AG10803 (cell line): ENCODE measurements at regions not wholly inside any gene's neighbourhood (a gene's known extent, or its start where the extent isn't known, plus 50 kb on each side); places are given as distances from the start of the nearest gene placed in this dataset.

Experiments used
- DNase-seq: peaks from one replicate; pipeline ENCODE4 v3.0.0; 2010; ENCODE audit warnings: low read depth
- H3K4me3 ChIP-seq: 2 replicates; pipeline ENCODE4 v1.5.1; 2011; ENCODE audit warnings: mild to moderate bottlenecking, low read length, control low read depth
- TF ChIP-seq, protein P1 (sequence below): conservative IDR thresholded peaks from 2 replicates; pipeline ENCODE4 v1.5.1; 2011; ENCODE audit warnings: mild to moderate bottlenecking, low read length, control low read depth, inconsistent platforms

DNA sequence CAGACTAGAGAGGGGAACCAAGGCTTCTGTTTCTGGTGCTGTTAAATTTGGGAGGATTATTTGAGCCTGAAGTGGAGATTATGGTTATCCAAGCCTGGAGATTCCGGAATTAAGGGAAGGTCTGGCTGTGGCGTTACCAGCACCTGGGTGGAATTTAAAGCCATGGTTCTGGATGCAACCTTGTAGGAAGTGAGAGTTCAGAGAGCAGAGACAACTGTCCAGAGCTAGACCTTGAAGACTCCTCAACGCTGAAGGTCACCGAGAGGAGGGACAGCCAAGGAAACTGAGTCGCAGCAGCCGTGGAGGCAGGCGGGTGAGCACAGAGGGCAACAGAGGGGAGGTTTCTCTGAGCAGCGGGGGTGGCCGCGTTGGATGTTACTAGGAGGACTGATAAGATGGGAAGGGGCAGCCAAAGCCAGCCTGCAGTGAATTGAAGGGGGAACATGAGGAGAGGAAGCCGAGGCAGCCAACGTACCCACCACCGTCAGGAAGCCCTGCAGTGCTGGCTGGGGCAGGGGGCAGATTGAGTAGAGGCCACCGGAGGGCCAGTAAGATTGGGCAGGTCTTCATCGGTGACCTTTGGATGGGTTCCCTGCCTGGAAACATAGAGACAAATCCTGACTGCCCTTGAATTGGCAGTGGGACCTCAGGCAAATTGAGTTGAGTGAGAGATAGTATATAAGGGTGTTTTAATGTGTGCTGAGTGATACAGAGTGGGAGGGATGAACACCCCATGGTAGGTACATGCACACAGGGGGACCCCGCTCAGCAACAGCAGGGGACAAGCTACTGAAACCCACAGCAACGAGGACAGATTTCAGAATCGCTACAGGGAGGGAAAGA is 90.3 kb downstream of the SNX5 start:
- no peak overlapping the region for H3K4me3 ChIP-seq
- TF ChIP-seq, protein P1, sequence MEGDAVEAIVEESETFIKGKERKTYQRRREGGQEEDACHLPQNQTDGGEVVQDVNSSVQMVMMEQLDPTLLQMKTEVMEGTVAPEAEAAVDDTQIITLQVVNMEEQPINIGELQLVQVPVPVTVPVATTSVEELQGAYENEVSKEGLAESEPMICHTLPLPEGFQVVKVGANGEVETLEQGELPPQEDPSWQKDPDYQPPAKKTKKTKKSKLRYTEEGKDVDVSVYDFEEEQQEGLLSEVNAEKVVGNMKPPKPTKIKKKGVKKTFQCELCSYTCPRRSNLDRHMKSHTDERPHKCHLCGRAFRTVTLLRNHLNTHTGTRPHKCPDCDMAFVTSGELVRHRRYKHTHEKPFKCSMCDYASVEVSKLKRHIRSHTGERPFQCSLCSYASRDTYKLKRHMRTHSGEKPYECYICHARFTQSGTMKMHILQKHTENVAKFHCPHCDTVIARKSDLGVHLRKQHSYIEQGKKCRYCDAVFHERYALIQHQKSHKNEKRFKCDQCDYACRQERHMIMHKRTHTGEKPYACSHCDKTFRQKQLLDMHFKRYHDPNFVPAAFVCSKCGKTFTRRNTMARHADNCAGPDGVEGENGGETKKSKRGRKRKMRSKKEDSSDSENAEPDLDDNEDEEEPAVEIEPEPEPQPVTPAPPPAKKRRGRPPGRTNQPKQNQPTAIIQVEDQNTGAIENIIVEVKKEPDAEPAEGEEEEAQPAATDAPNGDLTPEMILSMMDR = no peak
- DNase-seq = no peak

DNA sequence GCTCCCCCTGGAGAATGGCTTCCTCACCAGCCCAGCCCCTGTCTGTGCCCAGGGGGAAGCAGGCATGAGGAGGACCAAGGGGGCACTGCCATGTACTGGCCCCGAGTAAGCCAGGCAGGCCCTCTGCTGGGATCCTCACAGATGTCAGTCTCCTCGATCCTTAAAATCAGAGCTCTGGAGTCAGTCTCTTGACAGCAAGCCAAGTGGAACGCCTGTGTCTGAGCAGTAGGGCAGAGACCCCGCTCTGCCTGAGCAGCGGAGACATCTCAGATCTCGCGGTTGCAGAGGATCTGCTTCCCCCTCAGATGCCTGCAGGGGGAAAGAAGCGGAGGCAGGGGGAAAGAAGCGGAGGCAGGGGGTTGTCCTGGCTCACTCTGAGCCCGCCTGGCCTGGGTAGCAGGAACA is 92.6 kb downstream of the SNX5 start:
- no peak overlapping the region for H3K4me3 ChIP-seq
- no peak for DNase-seq
- TF ChIP-seq, protein P1 = no peak; the same call in 1 of the 2 replicates

DNA sequence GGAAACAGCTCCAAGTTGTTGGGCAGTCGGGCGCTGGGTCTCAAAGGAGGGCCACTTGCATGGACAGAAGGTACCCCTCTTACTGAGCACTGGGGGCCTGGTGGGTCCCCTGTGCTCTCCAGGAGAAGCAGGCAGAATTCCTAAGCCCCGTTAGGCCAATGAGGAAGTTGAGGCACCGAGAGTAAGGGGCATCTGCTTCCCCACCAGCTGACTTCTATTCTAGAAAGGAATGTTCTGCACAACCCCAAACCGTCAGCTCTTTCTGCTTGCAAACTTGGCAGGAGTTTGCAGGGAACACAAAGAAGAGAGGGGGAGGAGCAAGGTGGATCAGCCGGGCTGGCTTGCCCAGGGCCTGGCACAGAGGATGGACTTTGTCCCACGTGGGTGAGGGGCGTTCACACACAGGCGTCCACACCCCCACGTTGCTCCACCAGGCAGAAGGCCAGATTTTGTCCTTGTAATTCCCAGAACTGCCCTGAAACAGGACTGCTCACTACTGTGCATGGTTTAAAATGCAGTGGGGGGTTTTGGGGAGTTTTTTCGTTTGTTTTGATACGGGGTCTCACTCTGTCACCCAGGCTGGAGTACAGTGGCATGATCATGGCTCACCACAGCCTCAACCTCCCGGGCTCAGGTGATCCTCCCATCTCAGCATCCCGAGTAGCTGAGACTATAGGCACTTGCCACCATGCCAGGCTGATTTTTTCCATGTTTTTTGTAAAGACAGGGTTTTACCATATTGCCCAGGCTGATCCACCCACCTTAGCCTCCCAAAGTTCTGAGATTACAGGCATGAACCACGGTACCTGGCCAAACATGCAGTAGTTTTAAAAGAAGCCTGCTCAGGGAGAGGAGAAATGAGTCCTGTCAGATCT is 93.3 kb downstream of the SNX5 start:
- TF ChIP-seq, protein P1 = no peak
- DNase-seq = peak; percentile 82
- H3K4me3 ChIP-seq = no peak overlapping the region

DNA sequence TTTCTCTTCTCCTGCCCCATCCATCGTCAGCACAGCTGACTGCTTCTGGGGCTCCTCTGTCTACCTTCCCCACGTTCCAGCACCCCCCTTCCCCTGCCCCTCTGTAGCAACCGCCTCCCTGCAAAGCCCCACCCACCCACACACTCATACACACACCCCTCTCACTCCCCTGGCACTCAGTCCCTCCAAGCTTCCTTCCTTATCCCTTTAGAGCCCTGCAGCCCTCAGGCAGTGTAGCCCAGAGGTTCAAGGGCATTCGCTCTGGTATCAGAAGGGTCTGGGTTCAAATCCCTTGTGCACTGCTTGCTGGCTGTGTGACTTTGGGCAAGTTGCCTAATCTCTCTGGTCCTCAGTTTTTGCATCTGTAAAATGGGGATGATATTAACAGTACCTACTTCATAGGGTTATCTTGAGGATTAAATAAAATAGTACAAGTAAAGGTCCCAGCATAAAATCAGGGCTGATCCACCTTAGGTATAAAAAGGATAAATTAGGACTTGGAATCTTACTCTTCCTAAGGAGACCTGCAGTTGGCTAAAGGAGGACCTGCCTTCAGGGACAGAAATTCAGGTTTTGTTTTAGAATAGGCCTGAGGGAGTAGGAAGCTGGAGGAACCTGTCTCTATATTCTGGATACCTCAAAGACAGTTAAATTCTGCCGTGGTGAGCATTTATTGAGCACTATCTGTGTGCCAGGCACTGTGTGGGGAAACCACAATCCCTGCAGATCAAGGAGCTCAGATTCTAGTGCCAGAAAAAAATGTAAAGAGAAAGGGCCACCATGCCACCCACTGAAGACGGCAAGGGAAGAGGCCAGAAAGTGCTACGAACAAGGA is 94.1 kb downstream of the SNX5 start:
- TF ChIP-seq, protein P1 = no peak
- H3K4me3 ChIP-seq = peak overlapping the region; percentile 13
- no peak for DNase-seq

DNA sequence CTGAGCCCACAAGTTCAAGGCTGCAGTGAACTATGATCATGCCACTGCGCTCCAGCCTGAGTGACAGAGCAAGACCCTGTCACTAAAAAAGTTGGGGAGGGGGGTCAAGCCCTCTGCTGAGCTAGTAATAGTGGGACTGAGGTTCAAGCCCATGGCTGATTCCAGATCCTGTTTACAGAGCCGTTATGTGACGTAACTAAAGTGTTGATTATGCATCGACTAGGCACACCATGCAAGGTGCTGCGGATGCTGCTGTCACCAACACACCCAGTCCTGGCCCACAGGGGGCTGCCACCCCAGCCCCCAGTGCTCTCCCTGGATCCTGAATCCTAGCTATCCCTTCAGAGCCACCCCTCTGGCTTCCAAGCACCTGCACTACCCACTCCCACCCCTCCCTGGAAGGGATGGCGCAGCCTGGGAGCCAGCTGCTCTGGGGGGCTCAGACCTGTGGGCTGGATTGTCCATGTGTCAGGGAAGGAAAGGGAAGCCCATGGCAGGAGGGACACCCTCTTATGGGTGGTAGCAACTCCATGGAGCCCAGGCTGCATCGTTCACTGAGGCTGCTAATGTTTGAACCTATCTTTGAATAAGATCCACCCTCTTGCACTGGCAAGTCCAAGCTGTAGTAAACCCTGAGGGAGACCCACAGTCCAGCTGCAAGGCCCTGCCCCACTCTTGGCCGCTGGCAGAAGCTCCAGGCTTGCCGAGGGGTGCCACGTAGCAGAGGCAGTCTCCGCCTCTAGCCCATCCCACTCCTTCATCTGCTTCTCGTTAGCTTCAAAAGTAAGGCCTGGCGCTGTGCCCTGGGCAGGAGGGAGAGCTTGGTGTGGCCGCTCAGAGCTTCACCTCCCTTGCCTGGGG is 95.0 kb downstream of the SNX5 start:
- DNase-seq = peak; percentile 98
- TF ChIP-seq, protein P1 = no peak
- H3K4me3 ChIP-seq = no peak overlapping the region; the same call in 1 of the 2 replicates

DNA sequence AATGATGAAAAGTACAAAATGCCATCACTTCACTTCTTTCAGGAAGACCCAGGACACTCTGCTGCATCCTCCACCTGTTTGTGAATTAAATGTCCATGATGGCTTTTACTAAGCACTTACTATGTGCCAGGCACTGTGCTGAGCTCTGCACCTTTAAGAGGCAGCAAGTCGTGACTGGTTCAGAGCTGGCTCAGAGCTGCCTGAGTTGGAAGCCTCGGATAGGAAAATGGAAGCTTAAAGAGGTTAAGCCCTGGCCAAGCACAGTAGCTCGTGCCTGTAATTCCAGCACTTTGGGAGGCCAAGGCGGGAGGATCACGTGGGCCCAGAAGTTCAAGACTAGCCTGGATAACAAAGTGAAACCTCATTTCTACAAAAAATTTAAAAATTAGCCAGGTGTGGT is 95.6 kb downstream of the SNX5 start:
- no peak for DNase-seq
- no peak overlapping the region for H3K4me3 ChIP-seq
- TF ChIP-seq, protein P1 = no peak
